Ovary (tissue), 7 donors: ENCODE measurements at regions not wholly inside any gene's neighbourhood (a gene's known extent, or its start where the extent isn't known, plus 50 kb on each side); places are given as distances from the start of the nearest gene placed in this dataset.

Source experiments
- DNase-seq, 5 donors: peaks; one replicate each; pipeline ENCODE4 v3.0.0-alpha.2; 2019 to 2020
- H3K27ac ChIP-seq, 2 donors: fragments of 200-600 bp; one replicate each; pipeline versions ENCODE4 v1.5.1 to v1.8.0; 2019 to 2022
- H3K27me3 ChIP-seq: fragments of 200-600 bp; one replicate; pipeline ENCODE4 v1.8.0; 2022
- H3K36me3 ChIP-seq: fragments of 200-600 bp; sonication (generic); one replicate; pipeline ENCODE4 v1.5.1; 2019
- H3K4me1 ChIP-seq: one replicate; pipeline ENCODE4 v1.8.1; 2013; ENCODE audit warnings: mild to moderate bottlenecking, moderate library complexity; ENCODE audit not compliant: insufficient read depth
- H3K4me3 ChIP-seq: fragments of 200-600 bp; sonication (generic); one replicate; pipeline ENCODE4 v1.5.1; 2017
- H3K9me3 ChIP-seq, 2 donors: fragments of 200-600 bp in 1 of 2; sonication (generic) in 1 of 2; one replicate each; pipeline versions ENCODE4 v1.5.1 to v1.8.1; 2013 to 2019; ENCODE audit warnings: mild to moderate bottlenecking in 1 of 2, moderate library complexity in 1 of 2
- CTCF ChIP-seq, 3 donors: fragments of 450-650 bp in 2 of 3; fragments of 200-600 bp in 1 of 3; IDR thresholded peaks; one replicate each; pipeline versions ENCODE4 v1.5.1 to v1.8.0; 2016 to 2022; ENCODE audit warnings: antibody characterized with exemption in 3 of 3, mild to moderate bottlenecking in 1 of 3
- EP300 ChIP-seq: sonication (generic); formaldehyde crosslinking; IDR thresholded peaks from one replicate; pipeline ENCODE4 v1.6.1; 2017; ENCODE audit warnings: antibody characterized with exemption
- POLR2A ChIP-seq: fragments of 450-650 bp; IDR thresholded peaks from one replicate; pipeline ENCODE4 v1.6.1; 2017; ENCODE audit warnings: antibody characterized with exemption, mild to moderate bottlenecking, moderate library complexity
- WGBS, 3 donors: extraction: QIAGEN DNeasy Blood & Tissue Kit in 1 of 3; methylation state at CpG; one replicate each; pipeline versions ENCODE4 v1.1.5 to v1.1.7; 2013 to 2017; 5-methylcytosine and 5-hydroxymethylcytosine counted together
- intact Hi-C, 4 donors: fragments of 100-400 bp; cut with DNase I; formaldehyde crosslinking; loops; one replicate each; pipeline versions ENCODE4 v1.11.0 to v1.15.1; 2022 to 2023
- donor health status: DM: no; HTN: no; CAD: no; lungs with moderate emphysema.
- donor health status: DM: no; HTN: no; CAD: no.
- donor health status: Bipolar disorder and iron deficiency.
- donor health status: DM: no; HTN: no; CAD: no.
- donor health status: DM: yes; HTN: yes; CAD: no.

- no peaks in the 10 kb centered on the region for H3K27me3 ChIP-seq
- TF ChIP-seq POLR2A (no peak), EP300 (no peak), CTCF (IDR thresholded peaks at IDR 0.05) (no peak)
- no peak overlapping the region for H3K4me3 ChIP-seq
- WGBS, 3 donors, result 54 to 75% (median 57%) methylated on average over 5 of the region's 5 CpGs
- no peak overlapping the region for H3K27ac ChIP-seq
- H3K36me3 ChIP-seq, result no peaks in the 10 kb centered on the region
- intact Hi-C loops, result no loop called here
- DNase-seq, result no peak
- no peaks in the 10 kb centered on the region for H3K9me3 ChIP-seq
- H3K4me1 ChIP-seq, result no peaks in the 10 kb centered on the region
Measured at GRCh38 chr21:26674323-26674722, 101.2 kb upstream of the CYYR1 start.

GRCh38 chr21:26669215-26669764 lies 96.2 kb upstream of the CYYR1 start:
- Histone ChIP-seq H3K4me3 (no peak overlapping the region), H3K36me3 (no peaks in the 10 kb centered on the region), H3K27ac (no peak overlapping the region), H3K4me1 (no peaks in the 10 kb centered on the region), H3K27me3 (no peaks in the 10 kb centered on the region), H3K9me3 (no peaks in the 10 kb centered on the region)
- intact Hi-C loops, result no loop called here
- DNase-seq, result no peak
- TF ChIP-seq EP300 (no peak), CTCF (IDR thresholded peaks at IDR 0.05) (no peak), POLR2A (no peak)
- 83 to 96% (median 83%) methylated on average over 4 of the region's 4 CpGs for WGBS, 3 donors

- DNase-seq, result no peak
Measured at GRCh38 chr21:26659757-26660156, 86.7 kb upstream of the CYYR1 start.

GRCh38 chr21:26659182-26659581 lies 86.1 kb upstream of the CYYR1 start:
- no peak overlapping the region for H3K4me3 ChIP-seq
- no peak for DNase-seq
- intact Hi-C loops, result no loop called here
- H3K27me3 ChIP-seq, result no peaks in the 10 kb centered on the region
- H3K9me3 ChIP-seq, result no peaks in the 10 kb centered on the region
- no peak for TF ChIP-seq EP300
- TF ChIP-seq POLR2A, result no peak
- no peak for TF ChIP-seq CTCF (IDR thresholded peaks at IDR 0.05)
- H3K36me3 ChIP-seq, result no peaks in the 10 kb centered on the region
- H3K27ac ChIP-seq, result no peak overlapping the region
- 71 to 88% (median 80%) methylated on average over 1 of the region's 1 CpG for WGBS, 3 donors
- no peaks in the 10 kb centered on the region for H3K4me1 ChIP-seq

More at GRCh38 chr21:26659757-26660156, 86.7 kb upstream of the CYYR1 start:
- Histone ChIP-seq H3K27me3 (no peaks in the 10 kb centered on the region), H3K9me3 (no peaks in the 10 kb centered on the region), H3K4me3 (no peak overlapping the region), H3K36me3 (no peaks in the 10 kb centered on the region), H3K27ac (no peak overlapping the region), H3K4me1 (no peaks in the 10 kb centered on the region)
- 69 to 83% (median 77%) methylated on average over 4 of the region's 4 CpGs for WGBS, 3 donors
- TF ChIP-seq EP300, result no peak
- intact Hi-C loops, result no loop called here

GRCh38 chr21:26655460-26655859 lies 82.4 kb upstream of the CYYR1 start:
- 85 to 90% (median 89%) methylated on average over 6 of the region's 6 CpGs for WGBS, 3 donors
- Histone ChIP-seq H3K4me1 (no peaks in the 10 kb centered on the region), H3K27me3 (no peaks in the 10 kb centered on the region), H3K4me3 (no peak overlapping the region), H3K36me3 (no peaks in the 10 kb centered on the region), H3K27ac (no peak overlapping the region), H3K9me3 (no peaks in the 10 kb centered on the region)
- intact Hi-C loops, result no loop called here
- TF ChIP-seq EP300, result no peak
- no peak for DNase-seq
